ENCODE measurements at regions not wholly inside any gene's neighbourhood (a gene's known extent, or its start where the extent isn't known, plus 50 kb on each side); places are given as distances from the start of the nearest gene placed in this dataset.

DNA sequence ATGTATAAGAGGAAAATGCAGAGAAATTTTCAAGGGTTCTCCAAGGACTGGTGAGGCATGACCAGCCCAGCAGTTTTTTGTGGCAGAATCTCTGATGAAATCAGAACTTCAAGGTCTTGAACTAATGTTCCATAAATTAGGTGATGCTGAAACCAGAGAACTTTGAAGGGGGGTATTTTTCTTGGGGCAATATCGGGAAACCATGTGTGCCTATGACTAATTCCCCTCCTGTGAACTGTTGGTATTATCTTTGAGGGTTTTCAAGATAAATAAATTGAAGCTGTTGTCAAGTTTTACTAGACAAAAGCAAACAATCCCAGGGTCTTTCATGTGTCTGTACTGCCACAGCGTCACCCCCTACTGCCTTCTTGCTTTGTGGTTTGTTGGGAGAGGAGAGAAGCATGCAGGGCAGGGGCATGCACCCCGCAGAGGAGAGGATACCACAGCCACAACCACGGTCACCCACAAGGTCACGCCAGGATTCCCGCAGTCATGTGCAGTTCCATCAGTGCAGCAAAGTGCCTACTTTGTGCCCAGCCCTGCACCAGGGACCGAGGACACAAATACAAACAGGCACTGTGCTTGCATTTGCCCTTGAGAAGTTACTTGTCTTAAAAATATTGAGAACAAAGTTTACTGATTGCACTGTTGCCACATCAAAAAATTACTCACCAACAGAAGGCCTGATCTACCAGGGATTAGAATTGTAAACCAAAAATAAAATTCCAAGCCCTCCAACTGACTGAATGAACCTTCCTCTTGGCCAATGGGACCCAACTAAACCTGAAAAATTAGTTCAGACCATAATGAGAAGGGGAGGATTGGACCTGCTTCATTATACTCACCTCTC lies 413.3 kb upstream of the TRIB2 start:
- no peak for TF ChIP-seq POLR2A (IDR thresholded peaks at IDR 0.05; ENCODE audit: low read depth, low read length)
- TF ChIP-seq TAF1 (IDR thresholded peaks at IDR 0.05; ENCODE audit: borderline replicate concordance, low read depth, low read length), result no peak
- TF ChIP-seq POLR2AphosphoS5 (IDR thresholded peaks at IDR 0.05; ENCODE audit: low read depth, low read length), result no peak
